ENCODE measurements at regions not wholly inside any gene's neighbourhood (a gene's known extent, or its start where the extent isn't known, plus 50 kb on each side); places are given as distances from the start of the nearest gene placed in this dataset.

GRCh38 chr3:117036259-117036799 is 326.8 kb downstream of the TUSC7 start:
- no peak for TF ChIP-seq POLR2AphosphoS5 (IDR thresholded peaks at IDR 0.05)
- TF ChIP-seq, protein P1, sequence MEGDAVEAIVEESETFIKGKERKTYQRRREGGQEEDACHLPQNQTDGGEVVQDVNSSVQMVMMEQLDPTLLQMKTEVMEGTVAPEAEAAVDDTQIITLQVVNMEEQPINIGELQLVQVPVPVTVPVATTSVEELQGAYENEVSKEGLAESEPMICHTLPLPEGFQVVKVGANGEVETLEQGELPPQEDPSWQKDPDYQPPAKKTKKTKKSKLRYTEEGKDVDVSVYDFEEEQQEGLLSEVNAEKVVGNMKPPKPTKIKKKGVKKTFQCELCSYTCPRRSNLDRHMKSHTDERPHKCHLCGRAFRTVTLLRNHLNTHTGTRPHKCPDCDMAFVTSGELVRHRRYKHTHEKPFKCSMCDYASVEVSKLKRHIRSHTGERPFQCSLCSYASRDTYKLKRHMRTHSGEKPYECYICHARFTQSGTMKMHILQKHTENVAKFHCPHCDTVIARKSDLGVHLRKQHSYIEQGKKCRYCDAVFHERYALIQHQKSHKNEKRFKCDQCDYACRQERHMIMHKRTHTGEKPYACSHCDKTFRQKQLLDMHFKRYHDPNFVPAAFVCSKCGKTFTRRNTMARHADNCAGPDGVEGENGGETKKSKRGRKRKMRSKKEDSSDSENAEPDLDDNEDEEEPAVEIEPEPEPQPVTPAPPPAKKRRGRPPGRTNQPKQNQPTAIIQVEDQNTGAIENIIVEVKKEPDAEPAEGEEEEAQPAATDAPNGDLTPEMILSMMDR (IDR thresholded peaks at IDR 0.05) = no peak
- TF ChIP-seq POLR2A (IDR thresholded peaks at IDR 0.05) = no peak

Measured in prostate gland (tissue), 2 donors.